Prostate gland (tissue), 2 donors: ENCODE measurements at regions not wholly inside any gene's neighbourhood (a gene's known extent, or its start where the extent isn't known, plus 50 kb on each side); places are given as distances from the start of the nearest gene placed in this dataset.

ENCODE experiments used
- CTCF ChIP-seq, 4 experiments: fragments of 200-600 bp in 2 of 4; fragments of 450-650 bp in 2 of 4; sonication (generic) in 2 of 4; IDR thresholded peaks; 1 replicate in 3 of 4; 2 replicates in 1 of 4; pipeline ENCODE4 v1.5.1; 2016 to 2019; ENCODE audit warnings: antibody characterized with exemption in 4 of 4, mild to moderate bottlenecking in 2 of 4, moderate library complexity in 2 of 4
- POLR2A ChIP-seq: fragments of 450-650 bp; IDR thresholded peaks from one replicate; pipeline ENCODE4 v1.6.1; 2016; ENCODE audit warnings: antibody characterized with exemption, mild to moderate bottlenecking
- POLR2AphosphoS5 ChIP-seq: sonication (generic); formaldehyde crosslinking; IDR thresholded peaks from one replicate; pipeline ENCODE4 v1.6.1; 2017; ENCODE audit warnings: antibody characterized with exemption

GRCh38 chr22:48804811-48805301 is 1022.8 kb downstream of the BRD1 start:
- TF ChIP-seq POLR2A (no peak), CTCF (IDR thresholded peaks at IDR 0.05) (no peak), POLR2AphosphoS5 (no peak)
